ENCODE measurements at regions not wholly inside any gene's neighbourhood (a gene's known extent, or its start where the extent isn't known, plus 50 kb on each side); places are given as distances from the start of the nearest gene placed in this dataset.

DNA sequence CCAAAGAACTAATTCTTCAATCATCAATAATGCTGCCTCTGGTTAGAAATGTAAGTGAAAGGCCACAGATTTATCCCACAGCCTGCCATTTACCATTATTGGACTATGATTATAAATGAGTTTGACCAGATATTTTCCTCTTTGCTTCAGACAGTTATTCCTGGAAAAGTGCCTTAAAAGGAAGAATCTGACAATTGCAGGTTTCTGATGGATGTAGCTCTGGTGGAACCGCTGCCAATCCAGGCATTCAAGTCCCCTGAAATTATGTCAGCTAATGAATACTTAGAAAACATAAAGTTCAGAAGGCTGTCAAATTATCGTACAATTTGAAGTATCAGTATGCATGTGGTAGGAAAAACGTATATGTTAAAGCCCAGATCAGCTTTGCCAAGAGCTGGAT is 78.2 kb upstream of the NR4A3 start:
- no peak for DNase-seq (ENCODE audit: low read depth)
- peaks cover 6% of the 10 kb centered on the region for H3K4me1 ChIP-seq (ENCODE audit: control insufficient read depth, insufficient read depth, low read length)
- H3K4me3 ChIP-seq (ENCODE audit: low read length), result no peak overlapping the region
- H3K9me3 ChIP-seq (ENCODE audit: control insufficient read depth, low read length), result no peaks in the 10 kb centered on the region
- no peak overlapping the region for H3K9ac ChIP-seq (ENCODE audit: low read length)
- H3K27me3 ChIP-seq (replicated peaks; ENCODE audit: control insufficient read depth, insufficient read depth, low read length), result no peaks in the 10 kb centered on the region
- H3K36me3 ChIP-seq (ENCODE audit: control insufficient read depth, insufficient read depth, low read length, severe bottlenecking), result no peaks in the 10 kb centered on the region

DNA sequence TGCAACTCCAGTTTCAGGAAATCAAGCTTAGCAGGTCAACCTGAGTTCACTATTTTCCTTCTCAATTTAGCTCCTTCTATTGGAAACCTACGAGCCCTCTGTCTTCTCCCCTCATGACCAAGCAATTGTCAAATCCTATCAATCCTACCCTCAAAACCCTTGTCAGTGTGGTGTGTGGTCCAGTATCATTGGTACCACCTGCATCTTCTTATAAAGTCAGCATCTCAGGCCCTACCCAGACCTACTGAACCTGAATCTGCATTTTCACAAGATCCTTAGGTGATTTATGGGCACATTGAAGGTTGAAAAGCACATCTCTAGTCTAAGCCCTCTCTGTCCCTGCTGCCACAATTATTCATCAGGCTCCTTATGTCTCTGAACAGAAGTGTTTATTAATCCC is 77.6 kb upstream of the NR4A3 start:
- H3K9me3 ChIP-seq (ENCODE audit: control insufficient read depth, low read length), result no peaks in the 10 kb centered on the region
- H3K27me3 ChIP-seq (replicated peaks; ENCODE audit: control insufficient read depth, insufficient read depth, low read length), result no peaks in the 10 kb centered on the region
- no peak overlapping the region for H3K4me3 ChIP-seq (ENCODE audit: low read length)

DNA sequence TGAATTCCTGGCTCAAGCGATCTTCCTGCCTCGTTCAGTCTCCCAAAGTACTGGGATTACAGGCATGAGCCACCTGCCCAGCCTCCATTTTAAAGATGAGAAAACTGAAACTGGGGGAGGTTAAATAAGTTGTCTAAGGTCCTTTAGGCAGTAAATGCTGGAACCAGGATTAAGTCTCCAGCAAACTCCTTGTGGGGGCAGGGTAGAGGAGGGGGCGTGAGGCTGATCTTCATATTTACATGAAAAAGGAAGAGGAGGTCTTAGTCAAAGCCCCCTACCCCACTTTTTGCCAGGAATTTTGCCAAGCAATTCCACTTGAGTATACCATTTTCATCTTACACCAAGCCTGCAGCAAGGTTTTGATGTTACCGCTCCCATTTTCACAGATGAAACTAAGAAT is 76.6 kb upstream of the NR4A3 start:
- no peak overlapping the region for H3K4me3 ChIP-seq (ENCODE audit: low read length)
- H3K9me3 ChIP-seq (ENCODE audit: control insufficient read depth, low read length), result no peaks in the 10 kb centered on the region

More for the DNA sequence above, 77.6 kb upstream of the NR4A3 start:
- no peak overlapping the region for H3K9ac ChIP-seq (ENCODE audit: low read length)
- no peak for DNase-seq (ENCODE audit: low read depth)
- peaks cover 9% of the 10 kb centered on the region for H3K4me1 ChIP-seq (ENCODE audit: control insufficient read depth, insufficient read depth, low read length)
- H3K36me3 ChIP-seq (ENCODE audit: control insufficient read depth, insufficient read depth, low read length, severe bottlenecking), result no peaks in the 10 kb centered on the region

DNA sequence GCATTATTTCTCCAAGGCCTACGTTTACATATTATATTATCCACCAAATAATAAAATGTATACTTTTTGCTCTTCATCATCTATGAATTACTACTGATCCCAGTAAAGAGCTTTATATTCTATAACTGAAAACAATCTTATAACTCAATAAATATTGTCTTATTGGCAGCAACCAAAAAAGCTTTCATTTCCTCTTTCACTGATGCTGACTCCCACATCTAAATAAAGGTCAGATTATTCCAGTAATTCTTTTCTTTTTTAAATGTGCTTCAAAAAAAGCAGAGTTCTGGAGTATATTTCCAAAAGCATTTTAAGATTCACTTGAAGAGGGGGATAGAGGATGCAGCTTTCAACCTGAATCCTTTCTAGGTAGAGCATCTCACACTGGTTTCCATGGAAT is 75.3 kb upstream of the NR4A3 start:
- Histone ChIP-seq H3K9me3 (ENCODE audit: control insufficient read depth, low read length) (no peaks in the 10 kb centered on the region), H3K9ac (ENCODE audit: low read length) (no peak overlapping the region), H3K36me3 (ENCODE audit: control insufficient read depth, insufficient read depth, low read length, severe bottlenecking) (no peaks in the 10 kb centered on the region), H3K4me3 (ENCODE audit: low read length) (no peak overlapping the region), H3K27me3 (replicated peaks; ENCODE audit: control insufficient read depth, insufficient read depth, low read length) (no peaks in the 10 kb centered on the region), H3K4me1 (ENCODE audit: control insufficient read depth, insufficient read depth, low read length) (peaks cover 9% of the 10 kb centered on the region)
- no peak for DNase-seq (ENCODE audit: low read depth)

More for the DNA sequence above, 76.6 kb upstream of the NR4A3 start:
- DNase-seq (ENCODE audit: low read depth), result no peak
- Histone ChIP-seq H3K36me3 (ENCODE audit: control insufficient read depth, insufficient read depth, low read length, severe bottlenecking) (no peaks in the 10 kb centered on the region), H3K27me3 (replicated peaks; ENCODE audit: control insufficient read depth, insufficient read depth, low read length) (no peaks in the 10 kb centered on the region), H3K9ac (ENCODE audit: low read length) (no peak overlapping the region), H3K4me1 (ENCODE audit: control insufficient read depth, insufficient read depth, low read length) (peaks cover 9% of the 10 kb centered on the region)

- H3K27me3 ChIP-seq (replicated peaks; ENCODE audit: control insufficient read depth, insufficient read depth, low read length), result no peaks in the 10 kb centered on the region
- peak; percentile 58 for DNase-seq (ENCODE audit: low read depth)
- no peak overlapping the region for H3K4me3 ChIP-seq (ENCODE audit: low read length)
- H3K9ac ChIP-seq (ENCODE audit: low read length), result no peak overlapping the region
- H3K4me1 ChIP-seq (ENCODE audit: control insufficient read depth, insufficient read depth, low read length), result peaks cover 18% of the 10 kb centered on the region
- no peaks in the 10 kb centered on the region for H3K9me3 ChIP-seq (ENCODE audit: control insufficient read depth, low read length)
- no peaks in the 10 kb centered on the region for H3K36me3 ChIP-seq (ENCODE audit: control insufficient read depth, insufficient read depth, low read length, severe bottlenecking)
Observed at GRCh38 chr9:99748266-99748665, 73.4 kb upstream of the NR4A3 start.

- Histone ChIP-seq H3K9me3 (ENCODE audit: control insufficient read depth, low read length) (no peaks in the 10 kb centered on the region), H3K9ac (ENCODE audit: low read length) (no peak overlapping the region), H3K4me3 (ENCODE audit: low read length) (no peak overlapping the region), H3K36me3 (ENCODE audit: control insufficient read depth, insufficient read depth, low read length, severe bottlenecking) (no peaks in the 10 kb centered on the region), H3K4me1 (ENCODE audit: control insufficient read depth, insufficient read depth, low read length) (peaks cover 18% of the 10 kb centered on the region), H3K27me3 (replicated peaks; ENCODE audit: control insufficient read depth, insufficient read depth, low read length) (no peaks in the 10 kb centered on the region)
- DNase-seq (ENCODE audit: low read depth), result peak; percentile 25
Observed at GRCh38 chr9:99748676-99749075, 73.0 kb upstream of the NR4A3 start.

GRCh38 chr9:99749641-99750040 is 72.0 kb upstream of the NR4A3 start:
- Histone ChIP-seq H3K9me3 (ENCODE audit: control insufficient read depth, low read length) (no peaks in the 10 kb centered on the region), H3K4me1 (ENCODE audit: control insufficient read depth, insufficient read depth, low read length) (peaks cover 18% of the 10 kb centered on the region), H3K4me3 (ENCODE audit: low read length) (no peak overlapping the region), H3K36me3 (ENCODE audit: control insufficient read depth, insufficient read depth, low read length, severe bottlenecking) (no peaks in the 10 kb centered on the region), H3K9ac (ENCODE audit: low read length) (no peak overlapping the region), H3K27me3 (replicated peaks; ENCODE audit: control insufficient read depth, insufficient read depth, low read length) (no peaks in the 10 kb centered on the region)
- no peak for DNase-seq (ENCODE audit: low read depth)

DNA sequence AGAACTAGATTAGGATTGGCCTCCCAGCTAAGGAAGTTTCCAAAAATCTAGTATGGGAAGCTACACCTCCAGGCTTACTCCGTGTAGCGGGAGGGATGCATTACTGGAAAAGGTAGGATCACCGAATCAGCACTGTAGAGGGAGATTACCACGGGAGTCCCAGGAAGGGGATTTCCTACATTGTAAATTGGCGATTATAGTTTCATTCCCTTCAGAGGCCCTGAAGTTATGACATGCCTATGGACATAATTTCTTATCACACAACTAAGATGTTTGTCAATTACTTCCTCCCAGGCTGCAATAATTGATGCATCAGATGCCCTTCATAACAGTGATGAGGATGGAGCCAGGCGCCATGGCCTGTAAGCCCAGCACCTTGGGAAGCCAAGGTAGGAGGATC is 71.2 kb upstream of the NR4A3 start:
- H3K9ac ChIP-seq (ENCODE audit: low read length), result no peak overlapping the region

DNA sequence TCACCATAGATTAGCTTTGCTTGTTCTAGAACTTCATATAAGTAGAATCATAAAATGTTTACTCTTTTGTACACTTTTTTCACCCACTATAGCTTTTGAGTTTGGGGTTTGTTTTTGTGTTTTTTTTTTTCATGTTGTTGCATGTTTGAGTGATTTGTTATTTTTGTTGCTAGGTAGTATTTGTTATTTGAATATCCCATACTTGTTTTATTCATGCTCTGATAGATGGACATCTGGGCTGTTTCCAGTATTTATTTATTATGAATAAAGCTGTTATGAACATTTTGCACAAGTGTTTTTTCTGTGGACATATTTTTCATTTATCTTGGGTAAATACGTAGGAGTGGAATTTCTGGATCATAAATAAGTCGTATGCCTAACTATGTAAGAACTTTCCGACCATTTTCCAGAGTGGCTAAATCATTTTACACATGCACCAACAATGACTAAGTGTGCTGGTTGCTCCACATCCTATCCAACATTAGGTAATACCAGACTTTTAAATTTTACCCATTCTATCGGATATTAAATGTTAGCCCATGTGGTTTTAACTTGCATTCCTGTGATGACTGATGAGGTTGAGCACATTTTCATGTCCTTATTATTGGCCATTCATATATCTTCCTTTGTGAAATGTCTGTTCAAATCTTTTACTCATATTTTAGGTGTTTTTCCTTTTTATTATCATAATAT is 69.1 kb upstream of the NR4A3 start:
- Histone ChIP-seq H3K36me3 (ENCODE audit: control insufficient read depth, insufficient read depth, low read length, severe bottlenecking) (no peaks in the 10 kb centered on the region), H3K4me3 (ENCODE audit: low read length) (no peak overlapping the region), H3K9ac (ENCODE audit: low read length) (no peak overlapping the region), H3K9me3 (ENCODE audit: control insufficient read depth, low read length) (no peaks in the 10 kb centered on the region), H3K27me3 (replicated peaks; ENCODE audit: control insufficient read depth, insufficient read depth, low read length) (no peaks in the 10 kb centered on the region), H3K4me1 (ENCODE audit: control insufficient read depth, insufficient read depth, low read length) (peaks cover 18% of the 10 kb centered on the region)
- peak; percentile 85 for DNase-seq (ENCODE audit: low read depth)

More for the DNA sequence above, 71.2 kb upstream of the NR4A3 start:
- no peak overlapping the region for H3K4me3 ChIP-seq (ENCODE audit: low read length)
- H3K9me3 ChIP-seq (ENCODE audit: control insufficient read depth, low read length), result no peaks in the 10 kb centered on the region
- peaks cover 18% of the 10 kb centered on the region for H3K4me1 ChIP-seq (ENCODE audit: control insufficient read depth, insufficient read depth, low read length)
- no peak for DNase-seq (ENCODE audit: low read depth)
- H3K36me3 ChIP-seq (ENCODE audit: control insufficient read depth, insufficient read depth, low read length, severe bottlenecking), result no peaks in the 10 kb centered on the region
- H3K27me3 ChIP-seq (replicated peaks; ENCODE audit: control insufficient read depth, insufficient read depth, low read length), result no peaks in the 10 kb centered on the region

- no peak overlapping the region for H3K9ac ChIP-seq (ENCODE audit: low read length)
- no peak for DNase-seq (ENCODE audit: low read depth)
- H3K36me3 ChIP-seq (ENCODE audit: control insufficient read depth, insufficient read depth, low read length, severe bottlenecking), result no peaks in the 10 kb centered on the region
- H3K9me3 ChIP-seq (ENCODE audit: control insufficient read depth, low read length), result no peaks in the 10 kb centered on the region
- no peak overlapping the region for H3K4me3 ChIP-seq (ENCODE audit: low read length)
- no peaks in the 10 kb centered on the region for H3K27me3 ChIP-seq (replicated peaks; ENCODE audit: control insufficient read depth, insufficient read depth, low read length)
- H3K4me1 ChIP-seq (ENCODE audit: control insufficient read depth, insufficient read depth, low read length), result peaks cover 12% of the 10 kb centered on the region
Observed at GRCh38 chr9:99753436-99753835, 68.2 kb upstream of the NR4A3 start.

DNA sequence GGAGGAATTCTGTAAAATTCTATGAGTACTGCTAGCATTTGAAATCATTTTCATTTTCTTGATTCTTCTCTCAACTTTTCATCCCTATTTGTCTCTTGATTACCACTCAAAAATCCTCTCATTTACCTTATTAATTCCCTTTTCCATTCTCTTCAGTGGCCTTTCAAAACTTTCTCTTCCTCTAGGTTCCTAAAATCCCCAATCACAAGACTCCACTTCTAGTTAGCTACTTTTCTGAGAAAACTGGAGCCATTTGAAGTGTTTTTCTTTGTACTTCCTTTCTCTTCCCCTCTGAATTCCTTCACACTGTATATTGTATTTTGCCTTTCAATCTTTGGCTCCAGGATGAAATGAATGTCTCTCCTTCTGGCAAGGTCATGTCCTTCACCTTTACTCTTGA is 61.3 kb upstream of the NR4A3 start:
- Histone ChIP-seq H3K9me3 (ENCODE audit: control insufficient read depth, low read length) (no peaks in the 10 kb centered on the region), H3K36me3 (ENCODE audit: control insufficient read depth, insufficient read depth, low read length, severe bottlenecking) (no peaks in the 10 kb centered on the region), H3K4me1 (ENCODE audit: control insufficient read depth, insufficient read depth, low read length) (no peaks in the 10 kb centered on the region), H3K4me3 (ENCODE audit: low read length) (no peak overlapping the region), H3K27me3 (replicated peaks; ENCODE audit: control insufficient read depth, insufficient read depth, low read length) (no peaks in the 10 kb centered on the region), H3K9ac (ENCODE audit: low read length) (no peak overlapping the region)
- no peak for DNase-seq (ENCODE audit: low read depth)

GRCh38 chr9:99762470-99762869 is 59.2 kb upstream of the NR4A3 start:
- H3K4me1 ChIP-seq (ENCODE audit: control insufficient read depth, insufficient read depth, low read length), result no peaks in the 10 kb centered on the region
- H3K4me3 ChIP-seq (ENCODE audit: low read length), result no peak overlapping the region

More at GRCh38 chr9:99762470-99762869, 59.2 kb upstream of the NR4A3 start:
- Histone ChIP-seq H3K9me3 (ENCODE audit: control insufficient read depth, low read length) (no peaks in the 10 kb centered on the region), H3K27me3 (replicated peaks; ENCODE audit: control insufficient read depth, insufficient read depth, low read length) (no peaks in the 10 kb centered on the region), H3K9ac (ENCODE audit: low read length) (no peak overlapping the region), H3K36me3 (ENCODE audit: control insufficient read depth, insufficient read depth, low read length, severe bottlenecking) (no peaks in the 10 kb centered on the region)
- DNase-seq (ENCODE audit: low read depth), result no peak
